ENCODE measurements at regions not wholly inside any gene's neighbourhood (a gene's known extent, or its start where the extent isn't known, plus 50 kb on each side); places are given as distances from the start of the nearest gene placed in this dataset.

DNA sequence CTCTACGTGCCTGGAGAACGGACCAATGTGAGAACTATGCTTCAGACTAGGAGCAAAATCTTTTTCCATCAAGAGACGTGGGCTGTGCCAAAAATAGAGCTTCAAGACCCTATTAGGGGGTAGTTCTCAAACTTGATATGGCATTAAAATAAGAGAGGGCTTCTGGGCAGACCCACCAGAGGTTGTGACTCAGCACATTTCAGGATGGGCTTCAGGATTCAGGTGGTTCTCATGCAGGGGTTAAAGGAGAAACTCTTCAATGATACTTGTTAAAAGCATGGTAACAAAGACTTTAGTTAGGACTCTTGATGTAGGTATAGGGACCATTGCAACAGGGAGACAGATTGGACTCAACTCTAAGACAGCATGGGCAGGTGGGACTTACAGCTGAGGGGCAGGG, 195.5 kb downstream of the RGS3 start:
- Histone ChIP-seq H3K27me3 (ENCODE audit: control insufficient read depth, insufficient read depth, low read length) (peaks cover 6% of the 10 kb centered on the region; the same call in 1 of the 2 replicates), H3K36me3 (ENCODE audit: control insufficient read depth, insufficient read depth, low read length) (no peaks in the 10 kb centered on the region), H3K4me3 (ENCODE audit: low read depth, low read length) (no peak overlapping the region)
- DNase-seq (ENCODE audit: low read depth): no peak
- TF ChIP-seq, protein P1, sequence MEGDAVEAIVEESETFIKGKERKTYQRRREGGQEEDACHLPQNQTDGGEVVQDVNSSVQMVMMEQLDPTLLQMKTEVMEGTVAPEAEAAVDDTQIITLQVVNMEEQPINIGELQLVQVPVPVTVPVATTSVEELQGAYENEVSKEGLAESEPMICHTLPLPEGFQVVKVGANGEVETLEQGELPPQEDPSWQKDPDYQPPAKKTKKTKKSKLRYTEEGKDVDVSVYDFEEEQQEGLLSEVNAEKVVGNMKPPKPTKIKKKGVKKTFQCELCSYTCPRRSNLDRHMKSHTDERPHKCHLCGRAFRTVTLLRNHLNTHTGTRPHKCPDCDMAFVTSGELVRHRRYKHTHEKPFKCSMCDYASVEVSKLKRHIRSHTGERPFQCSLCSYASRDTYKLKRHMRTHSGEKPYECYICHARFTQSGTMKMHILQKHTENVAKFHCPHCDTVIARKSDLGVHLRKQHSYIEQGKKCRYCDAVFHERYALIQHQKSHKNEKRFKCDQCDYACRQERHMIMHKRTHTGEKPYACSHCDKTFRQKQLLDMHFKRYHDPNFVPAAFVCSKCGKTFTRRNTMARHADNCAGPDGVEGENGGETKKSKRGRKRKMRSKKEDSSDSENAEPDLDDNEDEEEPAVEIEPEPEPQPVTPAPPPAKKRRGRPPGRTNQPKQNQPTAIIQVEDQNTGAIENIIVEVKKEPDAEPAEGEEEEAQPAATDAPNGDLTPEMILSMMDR (IDR thresholded peaks at IDR 0.05; ENCODE audit: insufficient read depth, low read depth, low read length): no peak
- CTCF ChIA-PET: interaction anchor here (1.5 to 26.1 kb wide), 11 partner anchors 9 to 258 kb away, joined by 4 to 1084 read pairs (median 11); partner anchors contain the start of gene ALAD
- POLR2A ChIA-PET: no interaction called here

DNA sequence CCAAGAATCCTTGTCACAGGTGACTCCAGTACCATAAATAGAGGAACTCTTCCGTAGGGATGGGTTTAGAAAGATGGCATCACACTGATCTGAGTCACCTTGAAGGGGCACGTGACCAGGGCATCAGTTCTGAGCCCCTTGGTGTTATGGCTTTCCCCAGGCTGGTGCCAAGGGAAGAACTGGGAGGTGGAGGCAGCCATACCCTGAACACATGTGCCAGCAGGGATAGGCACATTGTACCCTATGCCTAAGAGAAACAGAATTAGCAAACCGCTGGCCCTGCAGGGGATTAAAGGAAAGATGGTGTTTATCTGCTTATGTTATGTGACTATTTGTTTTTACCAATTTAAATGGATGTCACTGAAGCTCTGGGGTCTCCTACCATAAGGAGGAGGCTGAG, 196.2 kb downstream of the RGS3 start:
- Histone ChIP-seq H3K36me3 (ENCODE audit: control insufficient read depth, insufficient read depth, low read length) (no peaks in the 10 kb centered on the region), H3K27me3 (ENCODE audit: control insufficient read depth, insufficient read depth, low read length) (peaks cover 6% of the 10 kb centered on the region; the same call in 1 of the 2 replicates), H3K4me3 (ENCODE audit: low read depth, low read length) (no peak overlapping the region)
- ChIA-PET CTCF (interaction anchor here (9.7 to 26.1 kb wide), 2 partner anchors 67 to 211 kb away, joined by 157 to 1084 read pairs; no protein-coding TSS in a partner anchor), POLR2A (no interaction called here)
- DNase-seq (ENCODE audit: low read depth): no peak
- TF ChIP-seq, protein P1 (IDR thresholded peaks at IDR 0.05; ENCODE audit: insufficient read depth, low read depth, low read length): no peak

DNA sequence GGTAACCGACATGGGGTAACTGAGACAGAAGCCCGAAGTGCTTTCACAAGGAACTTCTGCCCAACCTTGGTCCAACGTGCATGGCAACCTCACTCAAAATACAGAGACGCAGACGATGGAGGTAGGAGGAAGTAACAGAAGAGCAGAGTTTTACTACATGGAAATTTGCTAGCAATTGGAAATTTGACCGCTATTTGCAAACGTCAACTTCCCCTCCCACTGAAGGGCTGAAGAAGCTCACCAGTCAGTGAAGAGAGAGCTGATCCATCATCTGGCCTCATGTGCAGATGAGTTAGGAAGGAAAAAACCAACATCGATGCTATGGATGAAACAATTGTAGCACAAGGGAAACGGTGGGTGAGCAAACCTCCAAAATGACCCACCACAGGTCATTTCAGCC, 196.7 kb downstream of the RGS3 start:
- no peak overlapping the region for H3K4me3 ChIP-seq (ENCODE audit: low read depth, low read length)
- ChIA-PET POLR2A (no interaction called here), CTCF (interaction anchor here (0.6 to 26.1 kb wide), 3 partner anchors 9 to 214 kb away, joined by 3 to 1084 read pairs (median 4); no protein-coding TSS in a partner anchor)
- no peaks in the 10 kb centered on the region for H3K36me3 ChIP-seq (ENCODE audit: control insufficient read depth, insufficient read depth, low read length)
- TF ChIP-seq, protein P1 (IDR thresholded peaks at IDR 0.05; ENCODE audit: insufficient read depth, low read depth, low read length): no peak
- peaks cover 6% of the 10 kb centered on the region; the same call in 1 of the 2 replicates for H3K27me3 ChIP-seq (ENCODE audit: control insufficient read depth, insufficient read depth, low read length)
- DNase-seq (ENCODE audit: low read depth): no peak

DNA sequence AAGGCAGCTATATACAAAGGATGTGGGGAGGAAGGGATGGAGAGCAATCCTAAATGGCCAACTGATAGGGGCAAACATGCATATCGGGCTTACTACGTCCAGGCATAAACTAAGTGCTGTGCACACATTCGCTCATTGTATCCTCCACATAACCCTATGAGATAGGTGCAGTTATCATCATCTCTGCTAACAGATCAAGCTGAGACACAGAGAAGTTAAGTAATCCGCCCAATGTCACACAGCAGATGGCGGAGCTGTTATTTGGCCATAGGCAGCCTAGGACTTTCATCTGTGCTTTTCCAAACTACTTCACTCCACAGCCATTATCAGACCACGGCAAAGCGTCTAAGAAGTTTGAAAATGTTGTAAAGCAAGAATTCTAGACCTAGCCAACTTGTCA, 197.5 kb downstream of the RGS3 start:
- POLR2A ChIA-PET: no interaction called here
- H3K4me3 ChIP-seq (ENCODE audit: low read depth, low read length): no peak overlapping the region
- H3K36me3 ChIP-seq (ENCODE audit: control insufficient read depth, insufficient read depth, low read length): no peaks in the 10 kb centered on the region
- TF ChIP-seq, protein P1 (IDR thresholded peaks at IDR 0.05; ENCODE audit: insufficient read depth, low read depth, low read length): no peak
- peaks cover 6% of the 10 kb centered on the region; the same call in 1 of the 2 replicates for H3K27me3 ChIP-seq (ENCODE audit: control insufficient read depth, insufficient read depth, low read length)
- no peak for DNase-seq (ENCODE audit: low read depth)
- CTCF ChIA-PET: interaction anchor here (0.9 to 26.1 kb wide), 3 partner anchors 9 to 68 kb away, joined by 3 to 1084 read pairs (median 6); no protein-coding TSS in a partner anchor

DNA sequence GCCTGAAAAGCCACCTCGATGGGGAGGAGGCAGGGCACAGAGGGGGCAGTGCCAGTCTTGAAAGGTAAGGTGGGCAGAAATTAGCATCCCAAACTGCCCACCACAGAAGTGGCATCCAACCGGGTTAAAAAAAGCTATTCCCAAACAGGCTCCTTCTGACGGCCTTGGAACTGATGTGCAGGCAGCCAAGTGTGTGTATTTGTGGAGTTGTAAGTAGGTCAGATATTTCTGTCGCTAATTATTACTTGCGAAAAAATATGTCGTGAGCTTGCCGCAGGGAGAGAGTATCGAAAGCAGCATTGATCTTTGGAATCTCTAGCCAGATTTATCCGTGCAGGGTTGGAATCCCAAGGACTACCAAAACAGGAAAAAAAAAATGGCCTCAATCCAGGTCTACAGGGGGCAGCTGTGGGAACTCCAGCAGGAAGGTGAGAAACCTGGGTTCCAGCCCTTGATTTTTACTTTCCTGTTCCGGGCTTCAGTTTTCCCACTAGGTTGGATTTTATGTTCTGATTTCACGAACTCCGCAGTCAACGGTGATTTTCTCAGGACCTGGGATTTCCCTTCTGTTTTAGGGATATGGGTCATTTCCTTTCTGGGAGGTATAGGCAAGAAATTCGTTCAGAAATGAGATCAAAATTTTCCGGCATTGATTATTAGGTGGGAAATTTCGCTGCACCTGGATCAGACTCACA, 200.8 kb downstream of the RGS3 start:
- ChIA-PET POLR2A (no interaction called here), CTCF (interaction anchor here (4.5 to 26.1 kb wide), 2 partner anchors 9 to 72 kb away, joined by 35 to 1084 read pairs; no protein-coding TSS in a partner anchor)
- TF ChIP-seq, protein P1 (IDR thresholded peaks at IDR 0.05; ENCODE audit: insufficient read depth, low read depth, low read length): no peak
- Histone ChIP-seq H3K36me3 (ENCODE audit: control insufficient read depth, insufficient read depth, low read length) (no peaks in the 10 kb centered on the region), H3K27me3 (ENCODE audit: control insufficient read depth, insufficient read depth, low read length) (peaks cover 6% of the 10 kb centered on the region; the same call in 1 of the 2 replicates), H3K4me3 (ENCODE audit: low read depth, low read length) (no peak overlapping the region)
- no peak for DNase-seq (ENCODE audit: low read depth)

All from BJ (cell line).